GM12865 (cell line): ENCODE measurements at regions not wholly inside any gene's neighbourhood (a gene's known extent, or its start where the extent isn't known, plus 50 kb on each side); places are given as distances from the start of the nearest gene placed in this dataset.

ENCODE experiments used
- DNase-seq: peaks from one replicate; pipeline ENCODE4 v3.0.0; 2010; ENCODE audit warnings: low read depth
- H3K4me3 ChIP-seq: 2 replicates; pipeline ENCODE4 v1.5.1; 2011; ENCODE audit warnings: mild to moderate bottlenecking, low read depth, low read length, control low read depth
- TF ChIP-seq, protein P1 (sequence below): IDR thresholded peaks from 2 replicates; pipeline ENCODE4 v1.5.1; 2011; ENCODE audit warnings: low read length, control low read depth, low read depth, inconsistent platforms; ENCODE audit not compliant: insufficient read depth; ENCODE audit errors: missing control alignments

DNA sequence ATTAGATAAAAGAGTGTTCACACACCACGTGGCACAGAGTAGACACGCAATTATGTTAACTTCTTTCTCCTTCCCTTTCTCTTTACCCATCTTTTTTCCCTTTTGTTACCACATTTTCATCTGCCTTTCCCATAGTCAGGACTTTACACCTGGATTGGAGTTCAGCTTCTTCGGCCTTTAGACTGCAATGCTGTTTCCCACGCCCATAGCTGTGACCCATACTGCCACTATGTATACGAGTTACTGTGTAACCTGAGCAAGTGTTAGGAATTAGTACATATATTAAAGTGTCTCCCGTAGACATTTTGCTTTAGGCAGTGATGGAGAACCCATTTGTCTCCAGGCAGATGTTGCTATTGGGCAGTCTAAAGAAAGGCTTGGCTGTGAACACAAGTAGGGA, 143.6 kb upstream of the SLC28A3 start:
- no peak overlapping the region for H3K4me3 ChIP-seq
- DNase-seq, result no peak
- TF ChIP-seq, protein P1, sequence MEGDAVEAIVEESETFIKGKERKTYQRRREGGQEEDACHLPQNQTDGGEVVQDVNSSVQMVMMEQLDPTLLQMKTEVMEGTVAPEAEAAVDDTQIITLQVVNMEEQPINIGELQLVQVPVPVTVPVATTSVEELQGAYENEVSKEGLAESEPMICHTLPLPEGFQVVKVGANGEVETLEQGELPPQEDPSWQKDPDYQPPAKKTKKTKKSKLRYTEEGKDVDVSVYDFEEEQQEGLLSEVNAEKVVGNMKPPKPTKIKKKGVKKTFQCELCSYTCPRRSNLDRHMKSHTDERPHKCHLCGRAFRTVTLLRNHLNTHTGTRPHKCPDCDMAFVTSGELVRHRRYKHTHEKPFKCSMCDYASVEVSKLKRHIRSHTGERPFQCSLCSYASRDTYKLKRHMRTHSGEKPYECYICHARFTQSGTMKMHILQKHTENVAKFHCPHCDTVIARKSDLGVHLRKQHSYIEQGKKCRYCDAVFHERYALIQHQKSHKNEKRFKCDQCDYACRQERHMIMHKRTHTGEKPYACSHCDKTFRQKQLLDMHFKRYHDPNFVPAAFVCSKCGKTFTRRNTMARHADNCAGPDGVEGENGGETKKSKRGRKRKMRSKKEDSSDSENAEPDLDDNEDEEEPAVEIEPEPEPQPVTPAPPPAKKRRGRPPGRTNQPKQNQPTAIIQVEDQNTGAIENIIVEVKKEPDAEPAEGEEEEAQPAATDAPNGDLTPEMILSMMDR, result no peak

DNA sequence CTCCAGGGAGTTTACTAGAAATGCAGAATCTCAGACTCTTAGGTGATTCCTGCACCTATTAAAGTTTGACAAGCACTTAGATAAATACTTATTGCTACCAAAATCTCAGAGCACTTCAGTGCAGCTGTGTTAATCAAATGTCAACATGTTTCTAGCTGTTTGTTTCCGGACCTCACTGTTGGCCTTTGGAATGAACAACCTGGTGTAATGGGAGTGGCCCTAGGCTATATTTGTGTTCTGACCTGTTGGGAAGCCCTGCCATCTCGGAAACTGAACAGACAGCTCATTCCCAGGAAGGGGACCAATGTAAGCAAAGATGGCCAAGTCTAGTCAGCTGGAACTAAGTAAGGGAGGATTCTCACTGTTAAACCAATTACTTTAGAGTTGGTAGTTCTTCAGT, 145.0 kb upstream of the SLC28A3 start:
- TF ChIP-seq, protein P1, result no peak

DNA sequence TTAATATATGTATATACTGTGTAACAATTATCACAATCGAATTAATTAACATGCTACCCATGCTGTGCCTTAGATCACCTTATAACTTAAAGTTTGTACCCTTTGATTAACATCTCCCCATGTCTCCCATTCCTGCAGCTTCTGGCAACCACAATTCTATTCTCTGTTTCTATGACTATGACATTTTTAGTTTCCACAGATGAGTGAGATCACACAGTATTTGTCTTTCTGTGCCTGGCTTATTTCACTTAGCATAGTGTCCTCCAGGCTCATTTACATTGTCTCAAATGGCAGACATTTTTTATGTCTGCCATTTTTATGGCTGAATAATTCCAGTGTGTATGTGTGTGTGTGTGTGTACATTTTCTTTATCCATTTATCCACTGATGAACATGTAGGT, 146.1 kb upstream of the SLC28A3 start:
- no peak for DNase-seq
- TF ChIP-seq, protein P1, result no peak
- no peak overlapping the region for H3K4me3 ChIP-seq

More for the DNA sequence above, 145.0 kb upstream of the SLC28A3 start:
- no peak for DNase-seq
- H3K4me3 ChIP-seq, result no peak overlapping the region

DNA sequence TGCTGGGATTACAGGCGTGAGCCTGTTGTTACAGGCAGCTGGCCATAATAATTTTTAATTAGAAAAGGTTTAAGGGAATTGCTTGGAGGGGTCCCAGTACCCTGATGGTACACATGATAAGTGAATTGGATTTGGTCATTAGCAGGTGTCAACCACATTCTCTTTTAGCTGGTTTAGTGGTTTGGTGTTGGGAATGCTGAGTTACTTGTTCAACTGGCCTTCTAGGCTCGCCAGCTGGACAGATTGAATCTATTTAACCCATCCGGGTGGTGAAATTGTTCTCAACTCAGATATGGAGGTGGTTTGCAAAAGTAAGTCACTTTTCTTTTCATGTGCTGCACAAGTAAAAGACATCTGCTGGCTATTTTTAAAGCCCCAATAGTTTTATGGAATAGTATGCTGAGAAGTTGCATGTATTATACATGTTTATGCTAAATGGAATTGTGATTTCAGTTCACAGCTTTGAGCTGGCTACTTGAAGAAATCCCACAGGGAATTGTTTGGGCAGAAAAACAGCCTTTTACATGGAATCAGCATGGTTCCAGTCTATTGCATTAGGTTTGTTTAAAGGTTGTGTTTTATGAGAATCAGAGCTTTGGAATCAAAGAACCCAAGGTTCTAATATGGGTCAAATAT, 149.8 kb upstream of the SLC28A3 start:
- DNase-seq, result no peak
- no peak overlapping the region for H3K4me3 ChIP-seq
- TF ChIP-seq, protein P1, result no peak

DNA sequence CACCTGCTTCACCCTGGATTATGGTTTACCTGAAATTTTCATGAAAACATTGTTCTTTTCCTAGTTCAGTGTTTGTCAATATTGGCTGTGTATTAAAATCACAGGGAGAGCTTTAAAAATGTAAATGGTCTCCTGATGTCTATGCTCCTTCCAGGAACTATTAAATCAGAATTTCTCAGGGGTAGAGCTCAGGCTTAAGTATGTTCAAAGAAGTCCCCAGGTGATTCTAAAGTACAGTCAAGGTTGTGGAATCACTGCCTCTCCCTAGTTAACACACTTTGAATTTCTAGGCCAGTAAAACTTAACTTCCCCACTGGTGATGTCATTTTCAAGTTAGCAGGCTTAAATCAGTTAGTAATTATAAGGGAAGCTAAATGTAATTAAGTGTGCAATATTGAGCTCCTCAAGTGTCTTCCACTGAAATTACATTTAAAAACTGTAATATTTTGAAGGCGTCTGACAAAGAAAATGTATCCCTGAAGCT, 150.3 kb upstream of the SLC28A3 start:
- TF ChIP-seq, protein P1, result no peak
- DNase-seq, result no peak
- H3K4me3 ChIP-seq, result no peak overlapping the region

DNA sequence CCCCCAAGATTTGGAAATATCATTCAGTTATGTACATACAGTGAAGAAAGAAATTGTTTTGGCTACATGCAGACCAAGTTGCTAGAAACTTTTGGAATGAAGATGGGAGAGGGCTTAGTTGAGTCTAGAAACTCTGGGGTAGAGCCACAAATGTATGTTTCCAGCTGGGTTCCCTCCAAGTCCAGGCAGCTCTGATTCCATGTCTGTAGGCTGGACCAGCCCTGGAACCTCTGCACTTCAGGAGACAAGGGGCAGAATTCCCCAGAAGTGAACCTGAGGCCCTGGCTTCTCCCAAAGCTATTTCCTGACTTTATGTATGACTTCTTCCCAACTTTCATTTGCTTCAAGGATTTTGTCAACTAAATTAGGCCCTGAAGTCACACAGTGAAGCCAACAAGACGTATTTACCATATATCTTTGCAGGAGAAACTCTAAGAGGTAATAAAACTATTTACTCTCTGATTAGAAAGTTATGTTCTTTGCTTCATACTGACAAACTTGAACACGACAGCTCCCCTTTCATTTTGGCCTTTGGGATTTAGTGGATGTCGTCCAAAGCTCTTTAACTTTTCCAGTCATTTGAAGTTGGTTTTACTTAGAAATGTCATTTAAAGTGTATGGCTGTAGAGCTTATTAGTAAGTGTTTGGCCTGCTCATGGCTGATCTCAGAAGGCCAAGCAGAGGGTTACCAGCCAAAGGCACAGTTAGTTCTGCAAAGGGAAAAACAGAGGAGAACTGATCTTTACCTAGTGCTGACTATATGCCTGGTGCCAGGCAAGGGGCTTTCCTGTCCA, 152.0 kb upstream of the SLC28A3 start:
- no peak for DNase-seq
- TF ChIP-seq, protein P1, result no peak

More for the DNA sequence above, 152.0 kb upstream of the SLC28A3 start:
- no peak overlapping the region for H3K4me3 ChIP-seq
